ENCODE measurements at regions not wholly inside any gene's neighbourhood (a gene's known extent, or its start where the extent isn't known, plus 50 kb on each side); places are given as distances from the start of the nearest gene placed in this dataset.

DNA sequence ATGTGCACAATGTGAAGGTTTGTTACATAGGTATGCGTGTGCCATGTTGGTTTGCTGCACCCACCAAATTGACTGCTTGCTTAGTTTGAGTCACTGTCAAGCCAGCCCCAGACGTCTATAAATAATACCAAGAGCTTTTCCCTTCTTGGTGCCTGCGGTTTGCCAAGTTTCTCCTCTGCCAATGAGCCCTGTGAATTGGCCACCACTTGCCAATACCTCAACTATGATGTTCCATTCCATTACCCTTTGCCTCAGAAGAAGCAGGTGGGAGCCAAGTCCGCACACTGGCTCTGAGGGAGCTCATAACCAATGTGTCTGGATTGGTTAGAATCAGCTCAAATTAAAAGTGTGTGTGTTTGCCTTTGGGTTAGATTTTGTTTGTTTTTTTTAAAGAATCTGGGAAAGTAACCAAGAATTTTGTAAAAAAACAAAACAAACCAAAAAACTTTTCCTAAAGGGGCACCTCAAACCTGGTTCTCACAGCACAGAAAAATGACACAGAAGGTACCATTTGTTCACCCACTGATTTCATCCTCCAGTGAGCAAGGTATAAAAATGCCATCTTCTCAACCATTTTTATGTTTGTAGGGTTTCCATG, 209.3 kb upstream of the PRNP start:
- TF ChIP-seq CTCF (IDR thresholded peaks at IDR 0.05; ENCODE audit: borderline replicate concordance, extremely low read depth, low read length, poor library complexity, severe bottlenecking) (no peak), EZH2 (IDR thresholded peaks at IDR 0.05; ENCODE audit: borderline replicate concordance, low read depth, low read length, severe bottlenecking) (no peak)

Data from DND-41 (cell line).